GM19025 (cell line): ENCODE measurements at regions not wholly inside any gene's neighbourhood (a gene's known extent, or its start where the extent isn't known, plus 50 kb on each side); places are given as distances from the start of the nearest gene placed in this dataset.
"Not testable (repeated sequence)": the region's sequence is repeated elsewhere in the genome, so short reads cannot be mapped to it uniquely, and the experiment has no call there.

Experiments used
- ATAC-seq: cut with Tn5 transposase; IDR thresholded peaks from one replicate; pipeline ENCODE4 v1.9.1; 2021; ENCODE audit warnings: mild to moderate bottlenecking, low read depth, moderate library complexity; ENCODE audit not compliant: unreplicated experiment

GRCh38 chr3:72041076-72041475, 256.1 kb upstream of the PROK2 start:
- ATAC-seq, result no peak

GRCh38 chr3:72039677-72040076, 254.7 kb upstream of the PROK2 start:
- ATAC-seq, result no peak

- no peak for ATAC-seq
Observed at GRCh38 chr3:72036899-72037298, 252.0 kb upstream of the PROK2 start.

GRCh38 chr3:72035606-72036005, 250.7 kb upstream of the PROK2 start:
- no peak for ATAC-seq

GRCh38 chr3:72034986-72035385, 250.0 kb upstream of the PROK2 start:
- ATAC-seq, result no peak

- no peak for ATAC-seq
Observed at GRCh38 chr3:72033666-72034428, 248.9 kb upstream of the PROK2 start.

- no peak for ATAC-seq
Observed at GRCh38 chr3:72032441-72033135, 247.6 kb upstream of the PROK2 start.

GRCh38 chr3:72031581-72031980, 246.6 kb upstream of the PROK2 start:
- no peak for ATAC-seq

- ATAC-seq, result not testable (repeated sequence)
Observed at GRCh38 chr3:72030296-72030695, 245.3 kb upstream of the PROK2 start.

- not testable (repeated sequence) for ATAC-seq
Observed at GRCh38 chr3:72028726-72029125, 243.8 kb upstream of the PROK2 start.

GRCh38 chr3:72028307-72028706, 243.4 kb upstream of the PROK2 start:
- not testable (repeated sequence) for ATAC-seq

- ATAC-seq, result not testable (repeated sequence)
Observed at GRCh38 chr3:72027728-72028127, 242.8 kb upstream of the PROK2 start.

- ATAC-seq, result no peak
Observed at GRCh38 chr3:72022027-72022426, 237.1 kb upstream of the PROK2 start.

- no peak for ATAC-seq
Observed at GRCh38 chr3:72021531-72021930, 236.6 kb upstream of the PROK2 start.

- no peak for ATAC-seq
Observed at GRCh38 chr3:72018343-72018984, 233.5 kb upstream of the PROK2 start.

- ATAC-seq, result no peak
Observed at GRCh38 chr3:72017935-72018334, 233.0 kb upstream of the PROK2 start.

- ATAC-seq, result no peak
Observed at GRCh38 chr3:72017311-72017710, 232.4 kb upstream of the PROK2 start.

GRCh38 chr3:72015463-72015862, 230.5 kb upstream of the PROK2 start:
- no peak for ATAC-seq

- ATAC-seq, result no peak
Observed at GRCh38 chr3:72013084-72013483, 228.1 kb upstream of the PROK2 start.

GRCh38 chr3:72012363-72012762, 227.4 kb upstream of the PROK2 start:
- ATAC-seq, result no peak

GRCh38 chr3:72011485-72011884, 226.5 kb upstream of the PROK2 start:
- no peak for ATAC-seq
